Psoas muscle (tissue), 7 donors: ENCODE measurements at regions not wholly inside any gene's neighbourhood (a gene's known extent, or its start where the extent isn't known, plus 50 kb on each side); places are given as distances from the start of the nearest gene placed in this dataset.

Experiments
- ATAC-seq, 4 donors: fragments of 200-7000 bp; cut with Tn5 transposase; one replicate each; pipeline ENCODE4 v1.9.1; 2020; ENCODE audit warnings: moderate library complexity in 3 of 4, mild to moderate bottlenecking in 2 of 4
- DNase-seq, 2 donors: peaks; one replicate each; pipeline ENCODE4 v3.0.0-alpha.2; 2020
- H3K27ac ChIP-seq: fragments of 200-600 bp; one replicate; pipeline ENCODE4 v1.8.0; 2022
- H3K27me3 ChIP-seq, 3 donors: fragments of 200-600 bp in 1 of 3; one replicate each; pipeline versions ENCODE4 v1.6.1 to v1.8.0; 2013 to 2022; ENCODE audit warnings: low read length in 2 of 3, mild to moderate bottlenecking in 2 of 3, moderate library complexity in 1 of 3; ENCODE audit not compliant: insufficient read depth in 3 of 3
- H3K36me3 ChIP-seq, 2 donors: fragments of 200-600 bp in 1 of 2; one replicate each; pipeline versions ENCODE4 v1.6.1 to v1.8.0; 2013 to 2022; ENCODE audit warnings: low read depth in 1 of 2, mild to moderate bottlenecking in 1 of 2, moderate library complexity in 1 of 2; ENCODE audit not compliant: insufficient read depth in 1 of 2
- H3K4me1 ChIP-seq: fragments of 200-600 bp; one replicate; pipeline ENCODE4 v1.8.0; 2022
- H3K4me3 ChIP-seq: fragments of 200-600 bp; one replicate; pipeline ENCODE4 v1.8.0; 2022; ENCODE audit warnings: mild to moderate bottlenecking
- H3K9me3 ChIP-seq: fragments of 200-600 bp; one replicate; pipeline ENCODE4 v1.8.0; 2022
- CTCF ChIP-seq: fragments of 200-600 bp; IDR thresholded peaks from one replicate; pipeline ENCODE4 v1.8.0; 2022; ENCODE audit warnings: antibody characterized with exemption
- WGBS, 3 donors: extraction: QIAGEN DNeasy Blood & Tissue Kit; methylation state at CpG; one replicate each; pipeline versions ENCODE4 v1.1.6 to v1.1.7; 2013; 5-methylcytosine and 5-hydroxymethylcytosine counted together
- intact Hi-C, 2 donors: fragments of 100-400 bp; cut with DNase I; formaldehyde crosslinking; loops; one replicate each; pipeline versions ENCODE4 v1.11.0 to v1.14.2; 2022
- donor health status: healthy with polysubstance abuse.
- donor health status: DM: no; HTN: no; CAD: no; lungs with moderate emphysema.
- donor health status: Bipolar disorder and iron deficiency.
- donor health status: healthy.
- donor health status: DM: yes; HTN: yes; CAD: no.
- donor health status: DM: no; HTN: no; CAD: no.
- donor health status: DM: yes; HTN: yes; CAD: no.

- Histone ChIP-seq H3K4me1 (no peaks in the 10 kb centered on the region), H3K36me3 (no peaks in the 10 kb centered on the region), H3K9me3 (no peaks in the 10 kb centered on the region), H3K4me3 (no peak overlapping the region), H3K27ac (no peak overlapping the region), H3K27me3 (peaks cover 0 to 4% (median 0%) of the 10 kb centered on the region in 3 donors)
- DNase-seq (no peak), ATAC-seq (no peak)
- TF ChIP-seq CTCF, result no peak
- intact Hi-C loops, result no loop called here
- WGBS, 3 donors, result 79 to 91% (median 85%) methylated on average over 4 of the region's 4 CpGs
These were observed 104.4 kb upstream of the GLI2 start for GRCh38 chr2:120631236-120631635.

- H3K4me3 ChIP-seq, result no peak overlapping the region
- H3K4me1 ChIP-seq, result no peaks in the 10 kb centered on the region
- peaks cover 0 to 4% (median 0%) of the 10 kb centered on the region in 3 donors for H3K27me3 ChIP-seq
- no peak for DNase-seq
- H3K27ac ChIP-seq, result no peak overlapping the region
- intact Hi-C loops, result no loop called here
- no peaks in the 10 kb centered on the region for H3K36me3 ChIP-seq
- 82 to 90% (median 82%) methylated on average over 3 of the region's 3 CpGs for WGBS, 3 donors
- ATAC-seq, result no peak
- TF ChIP-seq CTCF, result no peak
- no peaks in the 10 kb centered on the region for H3K9me3 ChIP-seq
These were observed 103.9 kb upstream of the GLI2 start for GRCh38 chr2:120631724-120632123.

- Histone ChIP-seq H3K27me3 (peaks cover 0 to 4% (median 0%) of the 10 kb centered on the region in 3 donors), H3K27ac (no peak overlapping the region), H3K4me1 (no peaks in the 10 kb centered on the region), H3K9me3 (no peaks in the 10 kb centered on the region), H3K4me3 (no peak overlapping the region), H3K36me3 (no peaks in the 10 kb centered on the region)
- WGBS, 3 donors, result 73 to 76% (median 74%) methylated on average over 15 to 17 of the region's 17 CpGs
- ATAC-seq, result no peak
- no peak for DNase-seq
- intact Hi-C loops, result no loop called here
- no peak for TF ChIP-seq CTCF
These were observed 102.6 kb upstream of the GLI2 start for GRCh38 chr2:120632796-120633646.

- Histone ChIP-seq H3K9me3 (no peaks in the 10 kb centered on the region), H3K36me3 (no peaks in the 10 kb centered on the region), H3K27me3 (no peaks in the 10 kb centered on the region), H3K27ac (no peak overlapping the region), H3K4me3 (no peak overlapping the region), H3K4me1 (no peaks in the 10 kb centered on the region)
- DNase-seq (no peak), ATAC-seq (no peak)
- 95 to 98% (median 96%) methylated on average over 6 of the region's 6 CpGs for WGBS, 3 donors
- intact Hi-C loops, result no loop called here
- no peak for TF ChIP-seq CTCF
These were observed 101.1 kb upstream of the GLI2 start for GRCh38 chr2:120634533-120634932.

- no peak overlapping the region for H3K4me3 ChIP-seq
- H3K27me3 ChIP-seq, result no peaks in the 10 kb centered on the region
- WGBS, 3 donors, result 87 to 93% (median 88%) methylated on average over 5 of the region's 5 CpGs
- H3K4me1 ChIP-seq, result no peaks in the 10 kb centered on the region
- ATAC-seq, result no peak
- no peak for DNase-seq
- no peak overlapping the region for H3K27ac ChIP-seq
- TF ChIP-seq CTCF, result no peak
- intact Hi-C loops, result no loop called here
- no peaks in the 10 kb centered on the region for H3K9me3 ChIP-seq
- H3K36me3 ChIP-seq, result no peaks in the 10 kb centered on the region
These were observed 100.5 kb upstream of the GLI2 start for GRCh38 chr2:120635146-120635545.
